ENCODE measurements at regions not wholly inside any gene's neighbourhood (a gene's known extent, or its start where the extent isn't known, plus 50 kb on each side); places are given as distances from the start of the nearest gene placed in this dataset.

DNA sequence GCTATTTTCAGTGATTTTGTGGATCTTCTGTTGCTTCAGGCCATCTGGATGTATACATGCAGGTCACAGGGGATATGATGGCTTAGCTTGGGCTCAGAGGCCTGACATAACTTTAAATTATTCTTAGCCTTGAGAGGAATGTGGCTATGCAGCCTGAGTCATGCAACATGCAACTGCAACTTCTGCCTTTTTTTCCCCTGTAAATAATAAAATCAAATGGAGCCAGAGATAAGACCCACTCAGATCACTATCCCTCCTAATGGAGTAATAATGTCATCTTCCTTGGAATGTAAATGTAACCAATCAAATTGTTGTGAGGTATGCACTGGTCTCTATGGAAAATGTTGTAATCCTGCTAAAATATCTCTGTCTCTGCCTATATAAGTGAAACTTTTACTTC lies 54.9 kb downstream of the MAGEB17 start:
- H3K4me3 ChIP-seq (ENCODE audit: low read depth, low read length): no peak overlapping the region
- TF ChIP-seq, protein P1, sequence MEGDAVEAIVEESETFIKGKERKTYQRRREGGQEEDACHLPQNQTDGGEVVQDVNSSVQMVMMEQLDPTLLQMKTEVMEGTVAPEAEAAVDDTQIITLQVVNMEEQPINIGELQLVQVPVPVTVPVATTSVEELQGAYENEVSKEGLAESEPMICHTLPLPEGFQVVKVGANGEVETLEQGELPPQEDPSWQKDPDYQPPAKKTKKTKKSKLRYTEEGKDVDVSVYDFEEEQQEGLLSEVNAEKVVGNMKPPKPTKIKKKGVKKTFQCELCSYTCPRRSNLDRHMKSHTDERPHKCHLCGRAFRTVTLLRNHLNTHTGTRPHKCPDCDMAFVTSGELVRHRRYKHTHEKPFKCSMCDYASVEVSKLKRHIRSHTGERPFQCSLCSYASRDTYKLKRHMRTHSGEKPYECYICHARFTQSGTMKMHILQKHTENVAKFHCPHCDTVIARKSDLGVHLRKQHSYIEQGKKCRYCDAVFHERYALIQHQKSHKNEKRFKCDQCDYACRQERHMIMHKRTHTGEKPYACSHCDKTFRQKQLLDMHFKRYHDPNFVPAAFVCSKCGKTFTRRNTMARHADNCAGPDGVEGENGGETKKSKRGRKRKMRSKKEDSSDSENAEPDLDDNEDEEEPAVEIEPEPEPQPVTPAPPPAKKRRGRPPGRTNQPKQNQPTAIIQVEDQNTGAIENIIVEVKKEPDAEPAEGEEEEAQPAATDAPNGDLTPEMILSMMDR (IDR thresholded peaks at IDR 0.05; ENCODE audit: low read depth, low read length, missing control alignments): no peak
- DNase-seq (ENCODE audit: low read depth): no peak

DNA sequence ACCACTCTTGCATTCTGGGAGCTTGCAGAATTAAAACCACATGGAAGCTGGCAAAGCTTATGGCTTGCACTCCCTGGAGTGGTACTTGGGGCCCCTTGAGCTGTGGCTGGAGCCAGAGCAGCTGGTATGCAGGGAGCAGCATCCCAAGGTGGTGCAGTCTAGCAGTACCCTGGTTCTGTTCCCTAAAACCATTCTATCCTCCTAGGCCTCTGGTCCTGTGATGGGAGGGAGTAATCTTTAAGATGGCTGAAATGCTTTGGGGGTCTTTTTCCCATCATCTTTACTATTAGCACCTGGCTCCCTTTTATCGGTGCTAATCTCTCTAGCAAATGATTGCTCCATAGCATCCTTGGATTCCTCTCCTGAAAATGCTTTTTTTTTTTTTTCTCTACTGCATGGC lies 56.1 kb downstream of the MAGEB17 start:
- DNase-seq (ENCODE audit: low read depth): no peak
- H3K4me3 ChIP-seq (ENCODE audit: low read depth, low read length): no peak overlapping the region
- TF ChIP-seq, protein P1 (IDR thresholded peaks at IDR 0.05; ENCODE audit: low read depth, low read length, missing control alignments): no peak

DNA sequence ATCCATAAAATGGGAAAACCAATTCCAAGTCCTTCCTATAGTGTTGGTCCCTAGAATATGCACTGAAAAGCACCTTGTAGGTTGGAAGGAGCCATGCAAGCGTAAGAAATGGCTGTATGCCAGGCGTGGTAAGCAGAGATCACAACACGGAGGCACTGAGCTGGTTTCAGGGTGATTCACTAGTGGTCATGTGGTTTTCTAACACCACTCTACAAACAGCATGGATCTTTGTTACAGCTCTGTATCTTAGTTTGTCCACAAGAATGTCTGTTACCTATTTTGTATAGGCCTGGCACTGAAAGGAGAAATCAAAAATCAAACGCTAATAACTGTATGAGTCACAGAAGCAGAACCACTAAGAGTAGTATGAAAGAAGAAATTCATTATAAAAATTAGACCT lies 71.9 kb downstream of the MAGEB17 start:
- DNase-seq (ENCODE audit: low read depth): no peak
- TF ChIP-seq, protein P1 (IDR thresholded peaks at IDR 0.05; ENCODE audit: low read depth, low read length, missing control alignments): no peak

DNA sequence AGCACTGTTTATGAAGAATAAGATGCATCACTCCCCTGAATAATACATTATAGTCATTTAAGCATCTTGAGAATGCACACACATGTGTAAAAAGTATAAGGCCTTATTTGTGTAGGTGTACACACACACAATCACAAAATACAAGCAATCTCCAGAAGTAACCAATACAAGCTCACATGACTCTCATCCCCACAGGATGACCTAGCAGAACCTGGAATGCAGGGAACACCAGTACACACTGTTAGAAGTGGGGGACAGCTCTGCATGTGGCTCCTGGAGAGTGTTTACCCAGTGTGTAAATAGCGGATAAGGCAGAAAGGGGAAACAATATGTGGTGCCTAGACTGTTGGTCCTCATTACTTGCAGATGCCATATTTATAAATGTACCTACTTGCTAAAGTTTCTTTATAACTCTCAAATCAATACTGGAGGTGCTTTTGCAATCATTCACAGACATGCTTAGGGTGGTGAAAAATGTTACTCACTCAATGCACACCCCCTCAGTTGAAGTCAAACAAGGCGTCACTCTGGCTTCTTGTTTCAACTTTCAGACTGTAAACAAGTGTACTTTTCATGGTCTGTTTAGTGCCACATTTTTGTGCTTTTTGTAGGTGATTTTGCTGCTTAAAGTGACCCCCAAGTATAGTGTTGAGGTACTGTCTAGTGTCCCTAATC lies 73.1 kb downstream of the MAGEB17 start:
- DNase-seq (ENCODE audit: low read depth): no peak
- TF ChIP-seq, protein P1 (IDR thresholded peaks at IDR 0.05; ENCODE audit: low read depth, low read length, missing control alignments): no peak
- H3K4me3 ChIP-seq (ENCODE audit: low read depth, low read length): no peak overlapping the region

More for the DNA sequence above, 71.9 kb downstream of the MAGEB17 start:
- H3K4me3 ChIP-seq (ENCODE audit: low read depth, low read length): no peak overlapping the region

DNA sequence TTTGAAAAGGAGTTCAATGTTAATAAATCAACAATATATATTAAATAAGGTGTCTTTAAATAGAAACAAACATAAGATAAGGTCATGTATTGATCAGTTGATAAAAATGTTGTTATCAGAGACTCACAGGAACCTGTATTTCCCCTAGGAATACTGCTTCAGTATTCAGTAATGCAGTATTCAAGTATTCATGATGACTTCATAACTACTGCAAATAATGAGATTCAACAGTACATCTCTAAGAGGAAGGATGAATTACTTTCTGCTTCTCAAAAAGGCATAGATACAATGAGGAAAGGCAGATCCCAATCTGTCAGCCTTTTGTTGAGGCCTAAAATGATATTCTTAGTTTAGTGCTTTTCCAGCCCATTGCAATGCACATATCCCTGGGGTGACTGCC lies 73.7 kb downstream of the MAGEB17 start:
- H3K4me3 ChIP-seq (ENCODE audit: low read depth, low read length): no peak overlapping the region
- DNase-seq (ENCODE audit: low read depth): no peak
- TF ChIP-seq, protein P1 (IDR thresholded peaks at IDR 0.05; ENCODE audit: low read depth, low read length, missing control alignments): no peak

DNA sequence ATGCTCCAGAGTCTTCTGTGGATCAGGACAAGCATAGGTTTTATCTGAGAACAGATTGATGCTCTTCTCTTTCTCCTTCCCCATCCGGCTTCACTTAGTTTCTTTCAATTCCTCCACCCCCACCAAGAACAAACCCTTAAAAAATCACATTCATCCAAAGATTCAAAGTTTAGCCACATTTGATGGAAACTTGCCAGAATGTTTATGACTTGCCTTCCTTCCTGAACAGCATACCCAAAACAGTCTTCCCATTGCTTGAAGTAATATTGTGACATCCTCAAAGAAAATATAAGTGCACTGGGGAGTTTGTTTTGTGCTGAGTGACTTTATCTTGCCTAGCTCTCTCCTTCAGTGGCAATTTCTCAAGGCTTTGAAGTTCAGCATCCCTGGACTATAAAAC lies 83.0 kb downstream of the MAGEB17 start:
- no peak overlapping the region for H3K4me3 ChIP-seq (ENCODE audit: low read depth, low read length)
- TF ChIP-seq, protein P1 (IDR thresholded peaks at IDR 0.05; ENCODE audit: low read depth, low read length, missing control alignments): no peak
- no peak for DNase-seq (ENCODE audit: low read depth)

DNA sequence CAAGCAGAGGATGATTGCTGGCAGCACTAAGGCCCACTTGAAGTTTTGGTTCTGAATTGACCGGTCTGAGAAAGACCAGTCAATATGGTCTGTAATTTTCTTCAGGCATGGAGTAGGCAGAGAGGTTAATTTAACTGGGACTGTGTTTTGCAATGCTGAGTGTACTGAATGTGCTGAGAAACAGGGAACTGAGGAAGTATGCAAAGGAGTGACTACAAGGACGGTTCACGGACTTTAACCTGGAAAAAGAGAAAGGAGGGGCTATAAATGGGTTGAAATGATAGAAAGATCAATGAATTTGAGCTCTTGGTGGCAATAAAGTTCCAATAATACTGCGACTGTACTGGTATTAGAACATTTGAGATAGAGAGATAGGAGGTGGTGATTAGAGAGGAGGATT lies 84.5 kb downstream of the MAGEB17 start:
- no peak for DNase-seq (ENCODE audit: low read depth)
- H3K4me3 ChIP-seq (ENCODE audit: low read depth, low read length): no peak overlapping the region
- TF ChIP-seq, protein P1 (IDR thresholded peaks at IDR 0.05; ENCODE audit: low read depth, low read length, missing control alignments): no peak
